Left ventricle myocardium inferior (tissue), 1 donor: ENCODE measurements at regions not wholly inside any gene's neighbourhood (a gene's known extent, or its start where the extent isn't known, plus 50 kb on each side); places are given as distances from the start of the nearest gene placed in this dataset.

Experiments used
- DNase-seq: peaks from one replicate; pipeline ENCODE4 v3.0.0-alpha.2; 2020
- H3K27ac ChIP-seq: fragments of 200-600 bp; replicated peaks from 2 replicates; pipeline ENCODE4 v1.8.0; 2021
- H3K27me3 ChIP-seq: fragments of 200-600 bp; 2 replicates; pipeline ENCODE4 v1.8.0; 2021; ENCODE audit warnings: low read depth
- H3K36me3 ChIP-seq: fragments of 200-600 bp; 2 replicates; pipeline ENCODE4 v1.8.0; 2021
- H3K4me1 ChIP-seq: fragments of 200-600 bp; 2 replicates; pipeline ENCODE4 v1.8.0; 2021
- H3K4me3 ChIP-seq: fragments of 200-600 bp; 2 replicates; pipeline ENCODE4 v1.8.0; 2021; ENCODE audit warnings: mild to moderate bottlenecking, moderate library complexity
- H3K9me3 ChIP-seq: fragments of 200-600 bp; replicated peaks from 2 replicates; pipeline ENCODE4 v1.8.0; 2021
- intact Hi-C: fragments of 100-400 bp; cut with micrococcal nuclease; formaldehyde crosslinking; loops from one replicate; pipeline ENCODE4 v1.11.0; 2022
- TF ChIP-seq, protein P1 (sequence below): fragments of 200-600 bp; IDR thresholded peaks from 2 replicates; pipeline ENCODE4 v1.8.0; 2021; ENCODE audit warnings: antibody characterized with exemption, mild to moderate bottlenecking, borderline replicate concordance
- donor health status: DM: no; HTN: yes; CAD: no; lungs with severe emphysema.

GRCh38 chr1:103333141-103333540 lies 192.4 kb upstream of the RNPC3 start:
- Histone ChIP-seq H3K9me3 (no peaks in the 10 kb centered on the region), H3K36me3 (no peaks in the 10 kb centered on the region), H3K27me3 (no peaks in the 10 kb centered on the region), H3K27ac (no peak overlapping the region), H3K4me3 (no peak overlapping the region), H3K4me1 (no peaks in the 10 kb centered on the region)
- DNase-seq, result no peak
- intact Hi-C loops, result no loop called here
- TF ChIP-seq, protein P1, sequence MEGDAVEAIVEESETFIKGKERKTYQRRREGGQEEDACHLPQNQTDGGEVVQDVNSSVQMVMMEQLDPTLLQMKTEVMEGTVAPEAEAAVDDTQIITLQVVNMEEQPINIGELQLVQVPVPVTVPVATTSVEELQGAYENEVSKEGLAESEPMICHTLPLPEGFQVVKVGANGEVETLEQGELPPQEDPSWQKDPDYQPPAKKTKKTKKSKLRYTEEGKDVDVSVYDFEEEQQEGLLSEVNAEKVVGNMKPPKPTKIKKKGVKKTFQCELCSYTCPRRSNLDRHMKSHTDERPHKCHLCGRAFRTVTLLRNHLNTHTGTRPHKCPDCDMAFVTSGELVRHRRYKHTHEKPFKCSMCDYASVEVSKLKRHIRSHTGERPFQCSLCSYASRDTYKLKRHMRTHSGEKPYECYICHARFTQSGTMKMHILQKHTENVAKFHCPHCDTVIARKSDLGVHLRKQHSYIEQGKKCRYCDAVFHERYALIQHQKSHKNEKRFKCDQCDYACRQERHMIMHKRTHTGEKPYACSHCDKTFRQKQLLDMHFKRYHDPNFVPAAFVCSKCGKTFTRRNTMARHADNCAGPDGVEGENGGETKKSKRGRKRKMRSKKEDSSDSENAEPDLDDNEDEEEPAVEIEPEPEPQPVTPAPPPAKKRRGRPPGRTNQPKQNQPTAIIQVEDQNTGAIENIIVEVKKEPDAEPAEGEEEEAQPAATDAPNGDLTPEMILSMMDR, result no peak

GRCh38 chr1:103327054-103327719 lies 198.3 kb upstream of the RNPC3 start:
- H3K27ac ChIP-seq, result no peak overlapping the region
- intact Hi-C loops, result no loop called here
- H3K36me3 ChIP-seq, result no peaks in the 10 kb centered on the region
- DNase-seq, result no peak
- TF ChIP-seq, protein P1, result no peak
- no peaks in the 10 kb centered on the region for H3K27me3 ChIP-seq
- H3K9me3 ChIP-seq, result peaks cover 29% of the 10 kb centered on the region
- H3K4me3 ChIP-seq, result no peak overlapping the region
- H3K4me1 ChIP-seq, result no peaks in the 10 kb centered on the region

DNA sequence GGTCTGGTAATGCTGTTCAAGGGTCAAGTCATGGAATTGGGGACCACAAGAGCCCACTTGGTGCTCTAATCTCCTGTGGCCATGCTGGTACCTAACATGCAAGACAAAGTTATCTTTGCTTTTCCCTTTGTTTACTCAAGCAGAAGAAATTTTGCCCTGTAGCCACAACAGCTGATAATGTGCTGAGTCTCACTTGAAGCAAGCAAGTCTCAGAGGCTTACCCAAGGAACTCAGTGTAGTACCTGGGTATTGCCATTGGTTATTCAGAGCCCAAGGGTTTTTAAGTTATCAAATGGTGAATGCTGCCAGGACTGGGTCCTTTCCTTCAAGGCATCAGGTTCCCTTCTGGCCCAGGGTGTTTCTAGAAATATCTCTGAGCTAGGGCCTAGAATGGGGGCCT lies 198.9 kb upstream of the RNPC3 start:
- no peak overlapping the region for H3K4me3 ChIP-seq
- no peaks in the 10 kb centered on the region for H3K36me3 ChIP-seq
- intact Hi-C loops, result no loop called here
- no peaks in the 10 kb centered on the region for H3K4me1 ChIP-seq
- DNase-seq, result no peak
- H3K27ac ChIP-seq, result no peak overlapping the region
- H3K9me3 ChIP-seq, result peaks cover 32% of the 10 kb centered on the region
- TF ChIP-seq, protein P1, result no peak
- H3K27me3 ChIP-seq, result no peaks in the 10 kb centered on the region

DNA sequence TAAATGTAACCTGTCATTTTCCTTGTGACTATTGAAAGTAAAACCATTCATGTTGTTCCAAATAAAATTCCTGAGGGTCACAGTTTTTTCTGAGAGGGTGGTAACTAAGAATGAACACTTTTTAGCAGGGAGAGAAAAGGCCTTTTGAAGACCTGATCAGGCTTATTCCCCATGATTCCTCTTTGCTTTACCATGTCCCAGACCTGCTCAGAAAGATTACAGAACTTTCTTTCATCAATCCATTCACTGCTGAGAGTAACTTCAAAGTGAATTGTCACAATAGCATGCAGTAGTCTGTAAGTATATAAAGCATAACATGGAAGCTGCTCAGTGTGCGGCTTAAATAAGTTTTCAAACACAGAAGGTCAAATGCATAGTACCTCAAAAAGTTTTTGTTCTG lies 201.5 kb upstream of the COL11A1 start:
- no peaks in the 10 kb centered on the region for H3K27me3 ChIP-seq
- no peaks in the 10 kb centered on the region for H3K36me3 ChIP-seq
- no peak overlapping the region for H3K4me3 ChIP-seq
- intact Hi-C loops, result no loop called here
- no peaks in the 10 kb centered on the region for H3K4me1 ChIP-seq
- no peak for DNase-seq
- no peak overlapping the region for H3K27ac ChIP-seq
- TF ChIP-seq, protein P1, result no peak
- H3K9me3 ChIP-seq, result no peaks in the 10 kb centered on the region

- intact Hi-C loops, result no loop called here
- TF ChIP-seq, protein P1, result no peak
- H3K27ac ChIP-seq, result no peak overlapping the region
- no peaks in the 10 kb centered on the region for H3K36me3 ChIP-seq
- no peak for DNase-seq
- no peaks in the 10 kb centered on the region for H3K4me1 ChIP-seq
- H3K27me3 ChIP-seq, result no peaks in the 10 kb centered on the region
- no peak overlapping the region for H3K4me3 ChIP-seq
- H3K9me3 ChIP-seq, result no peaks in the 10 kb centered on the region
Measured at GRCh38 chr1:103307751-103308150, 199.4 kb upstream of the COL11A1 start.
